HG03558 (cell line): ENCODE measurements at regions not wholly inside any gene's neighbourhood (a gene's known extent, or its start where the extent isn't known, plus 50 kb on each side); places are given as distances from the start of the nearest gene placed in this dataset.
"Not testable (repeated sequence)": the region's sequence is repeated elsewhere in the genome, so short reads cannot be mapped to it uniquely, and the experiment has no call there.

Experiments used
- ATAC-seq: cut with Tn5 transposase; IDR thresholded peaks from one replicate; pipeline ENCODE4 v1.9.1; 2021; ENCODE audit warnings: moderate number of reproducible peaks; ENCODE audit not compliant: unreplicated experiment; ENCODE audit errors: extremely low read depth

GRCh38 chr10:124159153-124159552 is 65.8 kb upstream of the CHST15 start:
- ATAC-seq, result no peak

- no peak for ATAC-seq
Measured at GRCh38 chr10:124158592-124158991, 65.2 kb upstream of the CHST15 start.

GRCh38 chr10:124157271-124157681 is 63.9 kb upstream of the CHST15 start:
- ATAC-seq, result no peak

- ATAC-seq, result no peak
Measured at GRCh38 chr10:124156524-124157260, 63.3 kb upstream of the CHST15 start.

GRCh38 chr10:124155781-124156435 is 62.5 kb upstream of the CHST15 start:
- ATAC-seq, result no peak

- ATAC-seq, result no peak
Measured at GRCh38 chr10:124153023-124153826, 59.8 kb upstream of the CHST15 start.

GRCh38 chr10:124152139-124153022 is 59.0 kb upstream of the CHST15 start:
- no peak for ATAC-seq

GRCh38 chr10:124151466-124152095 is 58.2 kb upstream of the CHST15 start:
- ATAC-seq, result no peak

- no peak for ATAC-seq
Measured at GRCh38 chr10:124150807-124151417, 57.5 kb upstream of the CHST15 start.

- no peak for ATAC-seq
Measured at GRCh38 chr10:124150189-124150806, 56.9 kb upstream of the CHST15 start.

- no peak for ATAC-seq
Measured at GRCh38 chr10:124149189-124150042, 56.0 kb upstream of the CHST15 start.

GRCh38 chr10:124148509-124149188 is 55.3 kb upstream of the CHST15 start:
- ATAC-seq, result not testable (repeated sequence)

- ATAC-seq, result no peak
Measured at GRCh38 chr10:124146483-124146882, 53.1 kb upstream of the CHST15 start.

GRCh38 chr10:124145109-124145870 is 51.9 kb upstream of the CHST15 start:
- ATAC-seq, result no peak

GRCh38 chr10:124144536-124144935 is 51.1 kb upstream of the CHST15 start:
- ATAC-seq, result no peak

- ATAC-seq, result no peak
Measured at GRCh38 chr10:124143721-124144120, 50.3 kb upstream of the CHST15 start.
